ENCODE measurements at regions not wholly inside any gene's neighbourhood (a gene's known extent, or its start where the extent isn't known, plus 50 kb on each side); places are given as distances from the start of the nearest gene placed in this dataset.

DNA sequence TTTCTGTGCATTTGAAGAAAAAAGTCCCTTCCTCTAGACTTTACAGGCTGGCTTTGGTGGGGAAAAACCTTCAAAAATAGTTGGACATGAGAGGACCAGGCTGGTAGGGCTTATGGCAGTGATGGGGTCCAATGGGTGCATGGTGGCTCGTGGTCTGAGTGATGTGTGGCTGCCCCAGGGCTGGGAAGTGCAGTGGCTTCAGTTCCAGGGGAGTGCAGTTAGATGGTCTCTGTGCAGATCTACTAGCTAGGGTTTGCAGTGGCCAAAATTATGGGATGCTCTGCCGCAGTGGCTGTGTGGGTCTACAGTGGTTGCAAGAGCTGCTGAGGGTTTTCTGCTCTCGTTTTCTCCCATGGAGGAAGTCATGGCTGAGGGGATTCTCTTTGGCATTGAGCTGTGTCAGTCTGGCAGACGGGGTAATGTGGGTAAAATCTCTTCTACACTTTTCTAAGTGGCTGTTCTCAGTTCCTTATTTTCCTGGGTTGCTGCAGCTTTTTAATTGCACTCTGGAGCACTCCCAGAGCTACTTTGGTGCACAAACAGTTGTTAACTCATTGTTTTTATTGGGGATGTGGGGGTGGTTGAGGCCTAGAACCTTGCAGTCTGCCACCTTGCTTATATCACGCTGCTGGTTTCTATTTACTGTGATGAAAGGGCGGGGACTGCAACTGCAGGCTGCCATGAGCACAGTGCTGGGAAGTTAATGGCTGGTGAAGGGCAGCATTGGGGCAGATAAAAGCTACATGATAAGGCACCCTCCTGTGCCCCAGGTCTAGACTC lies 1324.6 kb downstream of the NSUN3 start:
- Histone ChIP-seq H3K27me3 (ENCODE audit: insufficient read depth, low read depth, severe bottlenecking) (peaks cover 30% of the 10 kb centered on the region), H3K36me3 (no peaks in the 10 kb centered on the region), H3K4me3 (ENCODE audit: low read depth, low read length) (no peak overlapping the region), H3K9me3 (ENCODE audit: severe bottlenecking) (no peaks in the 10 kb centered on the region), H3K27ac (no peak overlapping the region)
- TF ChIP-seq, protein P1, sequence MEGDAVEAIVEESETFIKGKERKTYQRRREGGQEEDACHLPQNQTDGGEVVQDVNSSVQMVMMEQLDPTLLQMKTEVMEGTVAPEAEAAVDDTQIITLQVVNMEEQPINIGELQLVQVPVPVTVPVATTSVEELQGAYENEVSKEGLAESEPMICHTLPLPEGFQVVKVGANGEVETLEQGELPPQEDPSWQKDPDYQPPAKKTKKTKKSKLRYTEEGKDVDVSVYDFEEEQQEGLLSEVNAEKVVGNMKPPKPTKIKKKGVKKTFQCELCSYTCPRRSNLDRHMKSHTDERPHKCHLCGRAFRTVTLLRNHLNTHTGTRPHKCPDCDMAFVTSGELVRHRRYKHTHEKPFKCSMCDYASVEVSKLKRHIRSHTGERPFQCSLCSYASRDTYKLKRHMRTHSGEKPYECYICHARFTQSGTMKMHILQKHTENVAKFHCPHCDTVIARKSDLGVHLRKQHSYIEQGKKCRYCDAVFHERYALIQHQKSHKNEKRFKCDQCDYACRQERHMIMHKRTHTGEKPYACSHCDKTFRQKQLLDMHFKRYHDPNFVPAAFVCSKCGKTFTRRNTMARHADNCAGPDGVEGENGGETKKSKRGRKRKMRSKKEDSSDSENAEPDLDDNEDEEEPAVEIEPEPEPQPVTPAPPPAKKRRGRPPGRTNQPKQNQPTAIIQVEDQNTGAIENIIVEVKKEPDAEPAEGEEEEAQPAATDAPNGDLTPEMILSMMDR (IDR thresholded peaks at IDR 0.05; ENCODE audit: low read depth, low read length) = no peak
- no peak for DNase-seq

DNA sequence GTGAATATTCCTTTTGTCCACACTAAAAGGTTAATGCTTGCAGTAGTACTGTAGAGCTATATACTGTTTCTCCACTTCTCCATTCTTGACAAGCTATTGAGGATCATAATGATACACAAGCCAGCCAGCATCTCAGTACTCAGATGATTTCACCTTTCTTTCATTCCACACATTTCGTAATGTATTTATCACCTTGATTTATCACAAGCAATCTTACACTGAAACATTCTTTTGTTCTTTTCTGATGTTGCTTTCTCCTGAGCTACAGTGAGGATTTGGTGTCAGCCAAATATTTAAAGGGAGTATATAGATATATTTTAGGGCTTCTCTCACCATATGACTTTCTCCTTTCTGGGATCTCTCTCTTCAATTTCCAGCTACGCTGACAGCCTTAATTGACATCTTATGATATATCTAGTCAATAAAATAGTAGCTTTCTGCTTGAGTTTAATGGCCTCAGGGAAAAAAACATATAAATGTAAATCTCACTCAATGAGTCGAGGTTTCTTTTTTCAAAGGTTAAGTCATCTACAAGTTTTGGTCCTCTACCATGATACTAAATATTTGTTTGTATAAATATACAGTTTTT lies 1327.0 kb downstream of the NSUN3 start:
- no peak overlapping the region for H3K4me3 ChIP-seq (ENCODE audit: low read depth, low read length)
- TF ChIP-seq, protein P1 (IDR thresholded peaks at IDR 0.05; ENCODE audit: low read depth, low read length) = no peak
- H3K27ac ChIP-seq = no peak overlapping the region
- no peaks in the 10 kb centered on the region for H3K36me3 ChIP-seq
- H3K27me3 ChIP-seq (ENCODE audit: insufficient read depth, low read depth, severe bottlenecking) = peaks cover 23% of the 10 kb centered on the region
- no peaks in the 10 kb centered on the region for H3K9me3 ChIP-seq (ENCODE audit: severe bottlenecking)
- no peak for DNase-seq

DNA sequence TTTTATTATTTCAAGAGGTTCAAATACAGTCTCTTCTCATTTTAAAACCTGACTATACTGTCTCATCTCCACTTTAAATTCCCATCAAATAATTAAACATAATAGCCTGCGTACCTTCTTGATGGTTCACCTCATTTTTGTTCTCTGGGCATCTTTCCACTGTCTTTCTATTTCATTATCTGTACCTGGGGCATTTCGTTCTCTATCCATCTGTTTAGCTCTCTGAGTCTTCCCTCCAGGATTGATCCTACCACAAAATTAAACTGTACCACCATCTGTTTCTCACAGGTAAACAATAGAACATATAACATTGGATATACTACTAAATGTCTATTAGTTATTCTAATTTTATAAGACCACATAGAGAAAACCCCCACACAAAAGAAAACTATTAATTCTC lies 1331.4 kb downstream of the NSUN3 start:
- H3K27ac ChIP-seq = no peak overlapping the region
- H3K4me3 ChIP-seq (ENCODE audit: low read depth, low read length) = no peak overlapping the region
- peaks cover 24% of the 10 kb centered on the region for H3K27me3 ChIP-seq (ENCODE audit: insufficient read depth, low read depth, severe bottlenecking)
- DNase-seq = no peak
- no peaks in the 10 kb centered on the region for H3K36me3 ChIP-seq
- TF ChIP-seq, protein P1 (IDR thresholded peaks at IDR 0.05; ENCODE audit: low read depth, low read length) = no peak
- H3K9me3 ChIP-seq (ENCODE audit: severe bottlenecking) = no peaks in the 10 kb centered on the region

DNA sequence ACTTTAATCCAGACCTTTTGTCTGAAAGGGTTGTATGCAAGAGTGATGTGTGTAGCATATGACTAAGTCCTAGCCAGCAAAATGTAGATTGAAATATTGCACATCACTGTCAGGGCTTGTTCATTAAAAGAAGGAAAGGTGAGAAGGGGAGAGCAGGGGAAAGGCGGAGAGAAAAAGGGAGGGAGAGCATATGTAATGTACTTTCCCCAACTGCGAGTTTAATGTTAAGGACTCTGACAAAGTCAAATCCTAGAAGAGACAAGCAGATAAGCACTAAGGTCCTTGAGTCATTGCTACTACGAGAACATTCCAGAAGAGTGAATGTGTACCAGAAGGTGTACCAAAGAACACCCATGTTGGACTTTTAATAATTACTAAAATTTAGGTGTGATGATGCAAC lies 1336.7 kb downstream of the NSUN3 start:
- no peak for DNase-seq
- no peak overlapping the region for H3K27ac ChIP-seq
- no peak overlapping the region for H3K4me3 ChIP-seq (ENCODE audit: low read depth, low read length)
- no peaks in the 10 kb centered on the region for H3K36me3 ChIP-seq
- TF ChIP-seq, protein P1 (IDR thresholded peaks at IDR 0.05; ENCODE audit: low read depth, low read length) = no peak
- peaks cover 20% of the 10 kb centered on the region for H3K27me3 ChIP-seq (ENCODE audit: insufficient read depth, low read depth, severe bottlenecking)
- no peaks in the 10 kb centered on the region for H3K9me3 ChIP-seq (ENCODE audit: severe bottlenecking)

DNA sequence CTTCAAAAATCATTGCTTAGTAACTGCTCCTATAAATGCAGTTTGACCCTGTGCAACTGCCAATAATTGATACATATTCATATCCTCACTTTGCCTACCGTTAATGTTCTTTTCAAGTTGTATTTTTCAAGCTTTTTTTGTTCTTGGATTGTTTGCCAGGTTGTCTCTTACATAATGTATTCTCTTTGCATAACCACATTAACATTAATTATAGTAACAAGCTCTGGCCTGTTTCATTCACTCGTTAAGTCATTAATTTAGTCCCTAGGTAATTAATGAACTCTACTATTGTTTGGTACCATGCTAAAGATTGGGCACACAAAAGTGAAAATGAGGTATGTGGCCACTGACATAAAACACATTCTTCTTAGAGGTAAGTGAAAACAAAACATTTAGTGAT lies 1338.8 kb downstream of the NSUN3 start:
- no peak for DNase-seq

More for the DNA sequence above, 1338.8 kb downstream of the NSUN3 start:
- TF ChIP-seq, protein P1 (IDR thresholded peaks at IDR 0.05; ENCODE audit: low read depth, low read length) = no peak
- no peak overlapping the region for H3K4me3 ChIP-seq (ENCODE audit: low read depth, low read length)
- H3K27me3 ChIP-seq (ENCODE audit: insufficient read depth, low read depth, severe bottlenecking) = peaks cover 19% of the 10 kb centered on the region
- no peaks in the 10 kb centered on the region for H3K9me3 ChIP-seq (ENCODE audit: severe bottlenecking)
- no peak overlapping the region for H3K27ac ChIP-seq
- H3K36me3 ChIP-seq = no peaks in the 10 kb centered on the region
